Left kidney (tissue), 1 donor: ENCODE measurements at regions not wholly inside any gene's neighbourhood (a gene's known extent, or its start where the extent isn't known, plus 50 kb on each side); places are given as distances from the start of the nearest gene placed in this dataset.
"Not testable (repeated sequence)": the region's sequence is repeated elsewhere in the genome, so short reads cannot be mapped to it uniquely, and the experiment has no call there.

ENCODE experiments used
- DNase-seq: peaks from one replicate; pipeline ENCODE4 v3.0.0-alpha.2; 2013

DNA sequence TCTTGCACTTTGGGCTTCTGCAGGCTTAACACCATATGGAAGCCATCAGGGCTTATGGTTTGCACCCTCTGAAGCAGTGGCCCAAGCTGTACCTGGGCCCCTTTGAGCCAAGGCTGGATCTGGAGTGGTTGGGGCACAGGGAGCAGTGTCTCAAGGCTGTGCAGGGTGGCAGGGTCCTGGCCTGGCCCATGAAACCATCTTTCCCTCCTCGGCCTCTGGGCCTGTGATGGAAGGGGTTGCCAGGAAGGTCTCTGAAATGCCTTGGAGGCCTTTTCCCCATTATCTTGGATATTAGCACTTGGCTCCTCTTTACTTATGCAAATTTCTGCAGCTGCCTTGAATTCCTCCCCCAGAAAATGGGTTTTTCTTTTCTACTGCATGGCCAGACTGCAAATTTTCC is 134.7 kb upstream of the USP9X start:
- DNase-seq, result no peak

DNA sequence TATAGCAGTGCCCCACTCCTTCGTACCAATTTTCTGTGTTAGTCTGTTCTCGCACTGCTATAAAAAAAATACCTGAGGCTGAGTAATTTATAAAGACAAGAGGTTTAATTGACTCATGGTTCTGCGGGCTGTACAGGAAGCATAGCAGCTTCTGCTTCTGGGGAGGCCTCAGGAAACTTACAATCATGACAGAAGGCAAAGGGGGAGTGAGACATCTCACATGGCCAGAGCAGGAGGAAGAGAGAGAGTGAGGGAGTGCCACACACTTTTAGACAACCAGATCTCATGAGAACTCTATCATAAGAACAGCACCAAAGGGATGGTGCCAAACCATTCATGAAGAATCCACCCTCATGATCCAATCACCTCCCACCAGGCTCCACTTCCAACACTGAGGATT is 133.8 kb upstream of the USP9X start:
- not testable (repeated sequence) for DNase-seq

DNA sequence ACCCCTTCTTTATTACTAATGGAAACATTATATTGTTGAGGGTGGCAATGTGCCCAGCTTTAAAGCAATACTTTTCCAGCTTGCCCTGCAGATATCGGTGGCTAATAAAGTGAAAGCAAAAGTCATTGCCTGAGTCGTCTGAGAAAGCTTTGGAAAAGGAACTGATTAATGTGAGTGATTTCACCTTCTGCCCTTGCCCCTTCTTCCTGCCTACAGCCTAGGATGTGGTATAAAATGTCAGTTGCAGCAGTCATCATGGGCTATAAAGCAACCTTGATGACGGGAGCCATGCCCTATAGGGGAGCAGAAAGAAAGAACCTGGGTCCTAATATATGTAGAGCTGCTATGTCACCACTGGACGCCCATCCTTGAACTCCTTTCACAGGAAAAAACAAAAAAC is 132.4 kb upstream of the USP9X start:
- DNase-seq, result no peak

DNA sequence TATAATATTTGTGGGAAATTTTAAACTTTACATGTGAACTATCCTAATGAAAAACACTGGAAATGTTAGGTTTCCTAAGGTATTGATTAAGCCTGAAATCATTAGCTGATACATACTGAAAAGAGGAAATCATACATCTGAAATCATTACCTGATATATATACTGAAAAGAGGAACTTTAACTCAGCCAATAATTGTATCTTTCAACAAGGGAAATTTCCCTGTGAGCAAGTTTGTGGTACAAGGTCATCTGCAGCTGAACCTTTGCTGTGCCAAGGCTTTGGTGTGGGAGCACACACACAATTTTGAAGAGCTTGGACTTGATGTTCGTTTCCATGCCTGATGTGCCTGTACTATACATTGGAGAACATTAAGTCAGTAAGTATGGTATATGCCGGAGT is 131.9 kb upstream of the USP9X start:
- DNase-seq, result no peak

DNA sequence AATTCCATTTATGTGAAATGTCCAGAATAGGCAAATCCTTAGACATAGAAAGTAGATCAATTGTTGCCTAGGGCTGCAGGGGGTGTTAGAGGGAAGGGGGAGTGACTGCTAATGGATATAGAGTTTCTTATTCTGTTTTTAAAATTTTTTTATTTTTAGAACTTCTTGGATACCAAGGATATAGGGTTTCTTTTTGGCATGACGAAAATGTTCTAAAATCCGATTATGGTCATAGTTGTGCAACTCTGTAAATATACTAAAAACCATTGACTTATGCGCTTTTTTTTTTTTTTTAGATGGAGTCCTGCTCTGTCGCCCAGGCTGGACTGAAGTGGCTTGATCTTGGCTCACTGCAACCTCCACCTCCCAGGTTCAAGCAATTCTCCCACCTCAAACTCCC is 125.2 kb upstream of the USP9X start:
- DNase-seq, result no peak

DNA sequence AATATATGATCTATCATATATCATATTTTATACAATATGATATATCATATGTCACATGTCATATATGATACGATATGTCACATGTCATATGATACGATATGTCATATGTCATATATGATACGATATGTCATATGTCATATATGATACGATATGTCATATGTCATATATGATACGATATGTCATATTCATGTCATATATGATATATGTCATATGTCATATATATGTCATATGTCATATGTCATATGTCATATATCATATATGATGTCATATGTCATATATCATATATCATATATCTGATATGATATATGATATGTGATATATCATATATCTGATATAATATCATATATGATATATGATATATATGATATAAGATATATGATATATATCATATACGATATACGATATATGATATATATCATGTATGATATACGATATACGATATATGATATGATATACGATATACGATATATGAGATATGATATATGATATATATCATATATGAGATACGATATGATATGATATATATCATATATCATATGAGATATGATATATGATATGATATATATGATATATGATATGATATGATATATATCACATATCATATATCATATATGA is 122.3 kb upstream of the USP9X start:
- DNase-seq, result no peak

DNA sequence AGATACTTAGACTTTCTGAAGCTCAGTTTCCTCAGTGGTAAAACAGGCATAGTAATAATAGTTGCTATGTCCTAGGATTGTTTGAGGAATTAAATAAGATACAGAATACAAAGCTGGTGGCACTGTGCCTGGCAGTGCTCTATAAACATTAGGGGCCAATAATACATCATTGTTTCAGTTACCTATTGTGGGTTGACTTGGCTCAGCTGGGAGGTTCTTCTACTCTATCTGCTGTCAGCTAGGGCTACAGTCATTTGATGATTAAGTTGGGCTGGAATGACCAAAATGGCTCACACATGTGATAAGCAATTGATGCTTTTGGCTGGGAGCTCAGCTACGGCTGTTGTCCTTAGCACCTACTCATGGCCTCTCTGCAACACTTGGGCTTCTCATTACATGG is 121.2 kb upstream of the USP9X start:
- DNase-seq, result no peak

DNA sequence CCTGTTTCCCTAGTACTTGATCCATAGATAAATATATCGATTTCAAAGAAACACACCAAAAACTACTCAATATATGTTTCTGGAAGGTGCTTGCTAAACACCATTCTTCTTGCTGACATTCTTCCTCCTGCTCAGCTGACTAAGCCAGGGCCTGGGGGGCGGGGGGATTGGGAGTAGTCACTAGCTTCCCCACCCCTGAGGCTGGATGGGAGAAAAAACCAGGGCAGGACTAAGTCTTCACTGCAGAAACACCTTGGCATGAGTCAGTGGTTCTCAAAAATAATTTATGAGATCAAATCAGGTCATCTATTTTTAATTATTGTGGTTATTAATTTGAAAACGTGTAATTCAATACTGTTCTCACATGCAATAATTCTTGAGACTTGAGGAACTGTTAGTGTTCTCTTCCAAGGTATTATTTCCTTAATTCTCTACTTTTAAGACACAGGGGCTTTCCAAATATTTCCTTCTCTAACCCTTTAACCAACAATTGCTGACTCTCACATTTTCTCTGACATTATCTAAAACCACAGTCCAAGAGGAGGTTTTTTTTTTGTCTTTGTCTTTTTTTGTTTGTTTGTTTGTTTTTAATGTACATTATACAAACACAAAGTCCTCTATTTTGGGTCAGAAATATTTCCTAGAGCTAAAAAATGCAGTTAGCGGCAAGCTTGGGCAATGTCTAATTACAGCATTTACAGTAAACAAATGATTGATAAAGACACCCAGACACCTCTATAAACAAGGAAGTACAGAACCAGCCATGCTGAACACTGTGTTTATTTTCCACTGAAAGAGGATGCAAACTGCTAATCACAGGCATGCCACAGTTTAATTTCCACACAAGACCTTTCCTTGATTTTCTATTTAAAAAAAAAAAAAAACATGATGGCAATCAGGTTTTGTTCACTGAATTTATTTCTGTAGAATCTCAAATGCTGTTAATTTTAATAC is 120.3 kb upstream of the USP9X start:
- DNase-seq, result no peak

DNA sequence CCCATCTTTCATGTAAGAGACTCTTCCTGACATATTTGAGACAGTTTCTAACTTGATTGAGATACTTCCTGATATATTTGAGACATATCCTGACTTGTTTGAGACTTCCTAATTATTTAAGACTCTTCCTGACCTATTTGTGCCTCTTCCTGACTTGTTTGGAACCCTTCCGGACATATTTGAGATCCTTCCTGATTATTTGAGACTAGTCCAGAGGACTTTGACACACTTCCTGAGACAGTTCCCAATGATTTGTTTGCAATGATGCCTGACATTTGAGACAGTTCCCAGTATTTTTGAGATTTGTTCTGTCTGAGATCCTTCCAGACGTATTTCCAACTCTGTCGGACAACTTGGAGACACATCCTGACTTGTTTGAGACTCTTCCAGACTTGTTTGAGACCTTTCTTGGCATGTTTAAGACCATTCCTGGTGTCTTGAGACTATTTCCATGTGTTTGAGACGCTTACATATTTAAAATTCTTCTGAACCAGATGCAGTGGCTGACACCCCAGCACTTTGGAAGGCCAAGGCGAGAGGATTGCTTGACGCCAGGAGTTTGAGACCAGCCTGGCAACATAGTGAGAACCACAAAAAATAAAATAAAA is 118.9 kb upstream of the USP9X start:
- DNase-seq, result no peak

DNA sequence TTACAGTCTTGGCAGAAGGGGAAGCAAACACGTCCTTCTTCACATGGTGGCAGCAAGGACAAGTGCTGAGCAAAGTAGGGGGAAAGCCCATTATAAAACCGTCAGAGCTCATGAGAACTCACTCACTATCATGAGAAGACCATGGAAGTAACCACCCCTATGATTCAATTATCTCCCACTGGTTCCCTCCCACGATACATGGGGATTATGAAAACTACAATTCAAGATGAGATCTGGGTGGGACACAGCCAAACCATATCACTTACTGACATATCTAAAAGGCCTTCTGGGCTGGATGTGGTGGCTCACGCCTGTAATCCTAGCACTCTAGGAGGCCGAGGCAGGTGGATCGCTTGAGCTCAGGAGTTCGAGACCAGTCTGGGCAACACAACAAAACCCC is 117.1 kb upstream of the USP9X start:
- DNase-seq, result no peak

DNA sequence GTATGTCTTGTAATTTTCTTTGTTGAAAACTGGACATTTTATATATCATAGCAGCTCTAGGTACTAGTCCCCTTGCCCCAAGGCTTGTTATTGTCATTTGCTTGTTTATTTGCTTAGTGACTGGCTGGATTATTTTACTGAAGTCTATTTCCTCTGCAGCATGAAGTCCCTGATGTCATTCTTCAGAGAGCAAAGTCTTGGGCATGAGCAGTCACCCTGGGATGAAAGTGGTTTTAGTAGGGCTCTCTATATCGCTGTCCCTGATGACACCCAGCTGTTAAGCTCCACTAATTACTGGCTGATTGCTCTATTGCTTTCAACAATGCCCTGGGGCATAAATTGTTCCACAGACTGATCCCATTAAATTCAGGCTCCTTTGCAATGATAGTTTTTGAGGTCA is 113.5 kb upstream of the USP9X start:
- no peak for DNase-seq

DNA sequence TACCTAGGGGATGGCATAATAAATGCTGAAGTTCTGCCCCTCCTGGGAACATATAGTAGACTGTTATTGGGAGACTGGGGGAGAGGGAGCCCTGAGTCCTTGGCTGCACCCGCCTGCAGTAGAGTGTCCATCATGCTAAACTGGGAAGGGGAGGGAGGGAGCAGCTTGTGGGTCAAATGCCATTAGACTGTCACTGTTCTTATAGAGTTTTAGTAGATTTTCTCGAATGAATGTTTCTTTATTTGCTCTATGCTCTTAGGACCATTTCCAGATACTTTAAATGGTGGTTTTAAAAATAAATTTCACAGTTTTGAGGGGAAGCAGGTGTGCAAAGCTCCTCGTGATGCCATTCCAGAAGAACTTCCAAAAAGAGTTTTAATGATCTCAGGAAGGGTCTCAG is 111.6 kb upstream of the USP9X start:
- DNase-seq, result no peak

DNA sequence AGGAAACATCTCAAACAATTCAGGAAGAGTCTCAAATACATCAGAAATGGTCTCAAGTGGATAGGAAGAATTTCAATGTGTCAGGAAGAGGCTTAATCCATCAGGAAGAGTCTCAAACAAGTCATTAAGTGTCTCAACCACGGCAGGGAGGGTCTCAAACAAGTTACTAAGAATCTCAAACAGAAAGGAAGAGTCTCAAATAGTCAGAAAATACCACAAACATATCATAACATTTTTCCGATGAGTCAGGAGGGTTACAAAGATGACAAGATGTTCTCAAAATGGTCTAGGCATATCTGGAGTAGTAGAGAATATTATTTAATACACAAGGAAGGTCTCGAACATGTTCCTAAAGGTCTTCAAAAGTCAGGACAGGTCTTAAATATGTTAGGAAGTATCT is 109.3 kb upstream of the USP9X start:
- no peak for DNase-seq

DNA sequence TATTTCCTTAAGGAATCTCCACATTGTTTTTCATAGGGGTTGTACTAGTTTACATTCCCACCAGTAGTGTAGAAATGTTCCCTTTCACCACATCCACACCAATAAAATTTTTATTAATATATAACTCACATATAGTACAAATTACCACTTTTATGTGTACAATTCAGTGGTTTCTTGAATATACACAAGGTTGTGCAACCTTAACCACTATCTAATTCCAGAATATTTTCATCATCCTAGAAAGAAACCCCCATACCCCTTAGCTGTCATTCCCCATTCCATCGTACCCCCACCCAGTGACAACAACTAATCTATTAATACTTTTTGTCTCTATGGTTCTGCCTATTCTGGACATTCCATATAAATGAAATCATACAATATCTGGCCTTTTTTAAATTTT is 108.3 kb upstream of the USP9X start:
- DNase-seq, result no peak

DNA sequence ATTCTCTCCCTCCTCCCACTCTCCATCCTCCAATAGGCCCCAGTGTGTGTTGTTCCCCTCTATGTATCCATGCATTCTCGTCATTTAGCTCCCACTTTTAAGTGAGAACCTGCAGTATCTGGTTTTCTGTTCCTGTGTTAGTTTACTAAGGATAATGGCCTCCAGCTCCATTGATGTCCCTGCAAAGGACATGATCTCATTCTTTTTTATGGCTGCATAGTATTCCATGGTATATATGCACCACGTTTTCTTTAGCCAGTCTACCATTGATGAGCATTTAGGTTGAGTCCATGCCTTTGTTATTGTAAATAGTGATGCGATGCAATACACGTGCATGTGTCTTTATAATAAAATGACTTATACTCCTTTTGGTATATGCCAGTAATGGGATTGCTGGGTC is 100.3 kb upstream of the USP9X start:
- no peak for DNase-seq

DNA sequence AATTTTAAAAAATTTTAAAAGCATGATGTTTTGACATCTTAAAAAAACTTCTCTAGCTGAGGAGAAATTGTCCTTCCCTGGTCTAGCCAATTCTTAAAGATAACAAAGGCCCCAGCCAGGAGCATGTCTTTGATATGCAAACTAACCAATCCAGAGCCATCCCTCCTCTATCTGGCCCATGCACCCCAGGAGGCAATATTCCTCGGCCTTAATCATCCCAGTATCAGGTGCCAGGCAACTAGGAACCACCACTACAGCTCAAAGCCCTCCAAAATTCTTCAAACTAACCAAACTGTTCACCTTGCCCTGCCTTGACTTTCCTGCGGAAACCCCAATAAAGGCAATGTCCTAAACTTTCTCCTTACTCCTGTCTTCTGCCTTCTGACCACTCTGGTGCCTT is 97.8 kb upstream of the USP9X start:
- no peak for DNase-seq

DNA sequence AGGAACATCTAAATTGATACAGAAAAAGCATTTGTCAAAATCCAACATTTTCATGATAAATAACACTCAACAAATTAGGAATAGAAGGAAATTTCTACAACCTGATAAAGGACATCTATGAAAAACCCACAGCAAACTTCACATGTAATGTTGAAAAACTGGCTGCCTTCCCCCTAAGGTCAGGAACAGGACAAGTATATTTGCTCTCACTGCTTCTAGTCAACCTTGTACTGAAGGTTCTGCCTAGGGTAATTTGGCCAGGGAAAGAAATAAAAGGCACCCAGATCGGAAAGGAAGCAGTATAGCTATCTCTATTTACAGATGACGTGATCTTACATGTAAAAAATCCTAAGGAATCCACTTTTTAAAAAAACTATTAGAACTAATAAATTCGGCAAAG is 97.1 kb upstream of the USP9X start:
- DNase-seq, result no peak

DNA sequence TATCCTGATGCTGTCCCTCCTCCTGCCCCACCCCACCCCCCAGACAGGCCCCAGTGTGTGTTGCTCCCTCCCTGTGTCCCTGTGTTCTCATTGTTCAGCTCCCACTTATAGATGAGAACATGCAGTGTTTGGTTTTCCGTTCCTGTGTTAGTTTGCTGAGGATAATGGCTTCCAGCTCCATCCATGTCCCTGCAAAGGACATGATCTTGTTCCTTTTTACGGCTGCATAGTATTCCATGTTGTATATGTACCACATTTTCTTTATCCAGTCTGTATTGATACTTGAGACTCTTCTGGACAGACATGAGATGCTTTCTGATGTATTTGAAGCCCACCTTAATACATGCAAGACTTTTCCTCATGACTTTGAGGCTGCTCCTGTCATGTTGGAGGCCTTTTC is 91.8 kb upstream of the USP9X start:
- DNase-seq, result not testable (repeated sequence)

DNA sequence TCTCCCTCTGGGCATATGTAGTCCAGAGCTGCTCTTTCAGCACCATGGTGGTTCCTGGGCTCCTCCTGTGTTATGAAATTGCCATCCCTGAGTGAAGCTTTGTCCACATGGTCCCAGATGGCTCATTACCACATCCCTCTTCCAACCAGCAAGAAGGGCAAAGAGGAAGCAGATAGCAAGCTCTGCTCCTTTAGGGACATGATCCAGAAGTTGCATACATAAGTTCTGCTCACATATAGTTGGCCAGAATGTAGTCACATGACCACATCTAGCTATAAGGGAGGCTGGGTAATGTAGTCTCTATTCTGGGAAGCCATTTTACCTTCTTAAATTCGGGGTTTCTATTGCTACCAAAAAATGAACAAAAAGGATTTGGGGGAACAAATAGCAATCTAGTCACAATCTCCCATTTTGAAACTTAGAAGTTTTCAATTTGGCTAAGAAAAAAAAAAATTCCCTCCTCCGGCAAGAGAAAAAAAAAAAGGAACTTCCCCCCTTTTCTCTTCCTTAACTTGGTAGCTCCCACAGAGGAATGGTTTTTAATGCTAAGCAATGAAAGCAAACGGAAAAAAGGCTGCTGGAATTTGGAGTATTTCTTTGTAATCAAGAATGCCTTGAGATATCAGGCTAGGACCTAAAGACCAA is 88.2 kb upstream of the USP9X start:
- DNase-seq, result peak; percentile 44

DNA sequence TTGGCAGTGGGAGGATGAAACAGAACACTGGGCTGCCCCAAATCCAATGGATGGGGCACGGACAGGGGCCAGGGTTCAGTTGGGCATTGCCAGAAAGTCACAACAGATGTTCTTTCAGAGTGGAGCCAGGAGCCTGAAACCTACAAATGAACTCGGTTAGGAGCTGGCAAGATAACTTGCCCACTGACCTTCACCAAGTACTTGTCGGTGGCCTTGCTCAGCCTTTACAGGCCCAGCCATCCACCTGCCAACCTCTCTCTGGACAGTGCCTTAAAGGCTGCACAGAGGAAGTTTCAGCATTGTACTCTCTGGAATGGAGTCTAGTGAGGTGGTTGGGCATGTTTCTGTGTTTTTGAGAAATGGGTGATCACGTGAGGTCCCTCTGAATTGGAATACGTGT is 87.1 kb upstream of the USP9X start:
- no peak for DNase-seq

DNA sequence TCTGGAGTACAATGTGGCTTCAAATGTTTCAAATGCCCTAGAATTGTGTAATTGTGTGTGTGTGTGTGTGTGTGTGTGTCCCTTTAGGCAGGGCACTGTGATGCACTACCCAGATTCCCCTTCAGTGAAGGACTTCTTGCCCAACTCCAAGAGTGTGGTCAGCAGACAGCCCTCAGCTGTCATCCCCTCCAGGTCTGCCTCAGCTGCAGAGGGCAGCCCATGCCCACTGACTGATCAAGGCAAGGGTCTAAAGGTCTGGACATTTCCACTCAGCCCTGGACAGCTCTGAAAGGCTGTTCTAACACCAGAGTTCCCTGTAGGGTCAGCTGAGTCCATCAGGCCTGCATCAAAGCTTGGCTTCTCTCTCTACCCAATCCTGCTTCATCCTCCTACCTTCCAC is 83.9 kb upstream of the USP9X start:
- DNase-seq, result no peak

DNA sequence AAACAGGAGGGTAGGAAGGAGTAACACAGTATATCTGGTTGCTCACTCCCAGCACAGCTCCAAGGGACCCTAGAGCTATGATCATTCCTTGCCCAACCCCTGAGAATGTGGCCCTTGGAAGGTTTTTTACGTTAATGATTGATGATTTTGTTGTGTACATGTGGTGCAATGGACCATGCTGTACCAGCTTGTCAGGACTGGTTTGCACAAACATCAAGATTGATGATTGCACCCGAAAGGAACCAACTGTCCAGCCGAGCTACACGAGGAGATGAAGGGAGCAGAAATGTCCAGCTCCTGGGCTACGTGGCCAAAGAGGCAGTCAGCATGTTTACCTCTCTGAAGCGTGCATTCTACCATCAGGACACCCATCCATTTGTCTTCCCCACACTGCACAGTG is 83.2 kb upstream of the USP9X start:
- peak; percentile 31 for DNase-seq
